ENCODE measurements at regions not wholly inside any gene's neighbourhood (a gene's known extent, or its start where the extent isn't known, plus 50 kb on each side); places are given as distances from the start of the nearest gene placed in this dataset. TPM values are rescaled to one million over a fixed set of nuclear protein-coding genes. Genes with fewer than 3 reads are reported as not detected.

GRCh38 chr13:103134271-103134670, 68.1 kb upstream of the SLC10A2 start:
- WGBS, 2 donors = 41% methylated on average over 2 of the region's 2 CpGs

GRCh38 chr13:103133556-103133955, 67.3 kb upstream of the SLC10A2 start:
- WGBS, 2 donors = 17 to 30% methylated on average over 4 of the region's 4 CpGs

More at GRCh38 chr13:103134271-103134670, 68.1 kb upstream of the SLC10A2 start:
- no peaks in the 10 kb centered on the region for H3K27me3 ChIP-seq
- intact Hi-C loops (cut with DNase I) = no loop called here
- no peak overlapping the region for H3K4me3 ChIP-seq
- H3K36me3 ChIP-seq (replicated peaks in 1 of 2; ENCODE audit: insufficient read depth in 1 of 2, low read depth in 2 of 2) = no peaks in the 10 kb centered on the region
- H3K9me3 ChIP-seq = no peaks in the 10 kb centered on the region
- TF ChIP-seq CTCF (IDR thresholded peaks at IDR 0.05) = no peak
- peaks cover 24% of the 10 kb centered on the region for H3K4me1 ChIP-seq
- no peak overlapping the region for H3K27ac ChIP-seq
- ATAC-seq (no peak), DNase-seq (no peak)

GRCh38 chr13:103130681-103131210, 64.5 kb upstream of the SLC10A2 start:
- H3K9me3 ChIP-seq = no peaks in the 10 kb centered on the region
- DNase-seq (no peak), ATAC-seq (peak; percentile 73)
- no peak for TF ChIP-seq POLR2A (IDR thresholded peaks at IDR 0.05)
- TF ChIP-seq CTCF (IDR thresholded peaks at IDR 0.05) = no peak
- H3K4me1 ChIP-seq = peaks cover 24% of the 10 kb centered on the region
- 13 to 15% methylated on average over 3 of the region's 3 CpGs for WGBS, 2 donors
- H3K27ac ChIP-seq = peak overlapping the region in 3 of 4 donors; percentile 41 to 61 (median 44)
- no peaks in the 10 kb centered on the region for H3K27me3 ChIP-seq
- H3K4me3 ChIP-seq = no peak overlapping the region
- no peaks in the 10 kb centered on the region for H3K36me3 ChIP-seq (replicated peaks in 1 of 2; ENCODE audit: insufficient read depth in 1 of 2, low read depth in 2 of 2)
- intact Hi-C loops (cut with DNase I) = no loop called here

More at GRCh38 chr13:103133556-103133955, 67.3 kb upstream of the SLC10A2 start:
- H3K9me3 ChIP-seq = no peaks in the 10 kb centered on the region
- no peaks in the 10 kb centered on the region for H3K36me3 ChIP-seq (replicated peaks in 1 of 2; ENCODE audit: insufficient read depth in 1 of 2, low read depth in 2 of 2)
- peaks cover 24% of the 10 kb centered on the region for H3K4me1 ChIP-seq
- ATAC-seq (peak; percentile 49), DNase-seq (peak in 3 of 4 donors; percentile 7 to 20 (median 9))
- H3K27me3 ChIP-seq = no peaks in the 10 kb centered on the region
- peak in 1 of 7 experiments; percentile 7 for TF ChIP-seq CTCF (IDR thresholded peaks at IDR 0.05)
- TF ChIP-seq POLR2A (IDR thresholded peaks at IDR 0.05) = no peak
- peak overlapping the region in 1 of 4 donors; percentile 34 for H3K27ac ChIP-seq
- intact Hi-C loops (cut with DNase I) = no loop called here
- H3K4me3 ChIP-seq = no peak overlapping the region

GRCh38 chr13:103130146-103130545, 63.9 kb upstream of the SLC10A2 start:
- H3K4me3 ChIP-seq = no peak overlapping the region
- DNase-seq = peak in 1 of 4 donors; percentile 12
- H3K9me3 ChIP-seq = no peaks in the 10 kb centered on the region
- no peak for TF ChIP-seq POLR2A (IDR thresholded peaks at IDR 0.05)
- TF ChIP-seq CTCF (IDR thresholded peaks at IDR 0.05) = no peak
- no peak for ATAC-seq
- intact Hi-C loops (cut with DNase I) = no loop called here
- 40 to 54% methylated on average over 5 of the region's 5 CpGs for WGBS, 2 donors
- H3K27me3 ChIP-seq = no peaks in the 10 kb centered on the region
- H3K27ac ChIP-seq = peak overlapping the region in 3 of 4 donors; percentile 41 to 61 (median 44)
- H3K4me1 ChIP-seq = peaks cover 24% of the 10 kb centered on the region
- H3K36me3 ChIP-seq (replicated peaks in 1 of 2; ENCODE audit: insufficient read depth in 1 of 2, low read depth in 2 of 2) = no peaks in the 10 kb centered on the region

Small RNA genes lying in the stretch of these regions (small RNA-seq; reads per million reads assigned to genes)
- gene RF00402 = not detected
- gene RF02090 = not detected
- gene RF02091 = not detected
- 0.33 reads per million for gene RNA5SP38
